GM21390 (cell line): ENCODE measurements at regions not wholly inside any gene's neighbourhood (a gene's known extent, or its start where the extent isn't known, plus 50 kb on each side); places are given as distances from the start of the nearest gene placed in this dataset.

Experiments
- ATAC-seq: cut with Tn5 transposase; IDR thresholded peaks from one replicate; pipeline ENCODE4 v1.9.1; 2021; ENCODE audit not compliant: unreplicated experiment

DNA sequence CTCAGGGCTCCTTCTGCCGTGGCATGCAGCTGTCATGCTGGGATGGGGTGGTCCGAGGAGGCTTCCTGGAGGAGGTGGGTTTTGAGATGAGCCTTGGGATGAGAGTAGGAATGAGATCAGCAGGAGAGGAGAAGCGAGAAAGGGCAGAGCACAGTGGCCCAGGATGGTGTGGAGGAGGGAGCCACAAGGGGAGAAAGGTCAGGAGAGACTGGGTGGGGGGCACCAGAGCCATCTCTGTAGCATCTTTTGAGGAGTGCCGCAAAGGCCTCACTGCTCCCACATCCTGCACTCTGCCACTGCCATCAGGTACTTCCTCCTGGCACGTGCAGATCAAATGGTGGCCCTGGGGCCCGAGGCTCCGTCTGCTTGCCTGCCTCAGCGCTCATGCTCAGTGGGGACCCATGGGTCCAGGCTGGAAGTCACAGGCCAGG lies 150.2 kb downstream of the MACROH2A1 start:
- ATAC-seq = no peak

DNA sequence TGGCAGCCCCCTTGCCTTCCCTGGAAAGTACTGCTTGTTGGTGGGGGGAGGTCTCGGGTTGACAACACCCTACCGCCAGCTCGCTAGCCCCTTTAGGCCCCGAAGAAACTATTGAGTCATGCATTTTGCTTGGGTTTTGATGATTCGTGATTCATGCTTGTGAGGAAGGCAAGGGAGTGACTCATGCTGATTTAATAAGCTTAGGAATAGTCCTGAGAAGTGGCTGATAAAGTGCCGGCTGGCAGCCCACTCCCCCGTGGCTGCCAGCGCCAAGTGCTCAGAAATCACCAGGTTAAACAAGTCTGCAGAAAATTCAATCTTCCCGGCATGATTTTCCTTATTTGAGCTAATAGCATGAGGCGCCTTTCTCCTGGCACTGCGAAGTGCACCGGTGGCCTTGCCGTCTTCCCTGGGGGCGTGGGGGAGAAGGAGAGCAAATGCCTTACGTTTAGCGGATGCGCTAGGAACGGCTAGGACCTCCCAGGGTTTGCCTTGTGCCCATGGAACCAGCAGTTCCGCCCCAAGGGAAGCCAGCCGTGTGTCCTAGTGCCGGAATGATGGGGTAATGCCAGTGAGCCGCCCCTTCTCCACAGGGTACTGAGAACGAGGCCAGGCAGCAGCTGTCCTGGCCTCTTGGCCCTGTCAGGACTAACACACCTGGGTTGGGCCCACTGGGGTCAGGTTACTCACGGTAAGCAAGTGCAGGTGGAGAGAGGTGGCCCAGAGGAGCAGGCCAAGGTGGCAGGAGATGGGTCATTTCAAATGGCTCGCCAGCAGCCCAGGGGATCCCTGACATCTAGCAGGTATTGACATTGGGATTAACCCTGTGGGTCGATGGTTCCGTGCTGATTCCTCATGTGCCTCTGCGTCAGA lies 151.9 kb downstream of the MACROH2A1 start:
- no peak for ATAC-seq

DNA sequence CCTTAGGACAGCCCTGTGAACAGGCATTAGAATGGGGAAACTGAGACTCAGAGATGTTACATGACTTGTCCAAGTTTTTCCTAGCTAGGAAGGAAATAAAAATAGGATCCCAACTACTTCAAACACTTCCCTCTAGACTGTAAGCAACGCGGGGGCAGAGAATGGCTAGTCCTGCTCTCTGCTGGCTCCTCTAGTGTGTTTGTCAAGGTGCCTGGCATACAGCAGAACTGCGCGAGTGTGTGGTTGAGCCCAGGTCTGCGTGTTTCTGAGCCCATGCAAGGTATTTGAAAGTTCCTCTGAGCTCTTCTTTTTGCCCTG lies 152.5 kb downstream of the MACROH2A1 start:
- no peak for ATAC-seq

DNA sequence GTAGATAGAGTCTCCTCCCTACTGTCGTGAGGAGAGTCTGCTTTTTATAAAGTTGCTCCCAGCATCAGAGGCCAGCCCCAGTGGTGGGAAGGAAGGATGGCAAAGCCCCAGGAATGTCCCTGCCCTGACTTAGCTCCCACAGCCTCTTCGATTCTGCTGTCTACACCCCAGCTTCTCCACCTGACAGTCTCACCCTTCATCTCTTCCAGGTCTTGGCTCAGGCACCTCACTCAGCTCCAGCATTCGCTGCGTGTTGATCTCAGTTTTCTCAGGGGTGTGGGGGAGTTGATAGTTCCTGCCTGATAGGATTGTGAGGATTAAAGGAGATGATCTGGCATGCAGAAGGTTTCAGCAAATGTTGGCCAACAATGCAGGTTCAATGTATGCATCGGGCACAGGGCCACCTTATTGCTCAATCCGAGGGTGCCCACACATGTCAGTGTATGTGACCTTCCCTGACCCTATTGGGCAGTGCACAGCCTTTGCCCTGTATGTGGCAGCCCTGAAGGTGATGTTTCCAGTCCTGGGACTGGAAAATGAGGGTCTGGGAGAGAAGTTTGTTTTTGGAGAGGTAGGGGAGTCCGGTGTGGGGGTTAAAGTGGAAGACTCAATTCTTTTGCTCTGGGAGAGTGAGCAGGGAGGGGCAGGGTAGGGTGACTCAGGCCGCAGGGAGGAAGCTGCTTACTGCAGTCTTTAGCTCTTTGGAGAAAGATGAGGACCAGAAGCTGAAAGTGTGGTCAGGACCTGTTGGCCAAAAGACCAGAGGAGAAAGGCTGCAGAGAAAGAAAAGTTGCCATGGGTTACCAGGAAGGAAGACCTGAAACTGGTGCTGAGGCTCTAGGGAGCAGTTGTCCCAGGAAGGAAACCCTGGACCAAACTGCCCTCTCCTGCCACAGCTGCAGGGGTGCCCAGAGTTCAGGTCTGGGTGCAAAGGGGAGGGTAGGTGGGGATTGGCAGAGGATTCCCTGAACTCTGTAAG lies 153.2 kb downstream of the MACROH2A1 start:
- ATAC-seq = no peak

DNA sequence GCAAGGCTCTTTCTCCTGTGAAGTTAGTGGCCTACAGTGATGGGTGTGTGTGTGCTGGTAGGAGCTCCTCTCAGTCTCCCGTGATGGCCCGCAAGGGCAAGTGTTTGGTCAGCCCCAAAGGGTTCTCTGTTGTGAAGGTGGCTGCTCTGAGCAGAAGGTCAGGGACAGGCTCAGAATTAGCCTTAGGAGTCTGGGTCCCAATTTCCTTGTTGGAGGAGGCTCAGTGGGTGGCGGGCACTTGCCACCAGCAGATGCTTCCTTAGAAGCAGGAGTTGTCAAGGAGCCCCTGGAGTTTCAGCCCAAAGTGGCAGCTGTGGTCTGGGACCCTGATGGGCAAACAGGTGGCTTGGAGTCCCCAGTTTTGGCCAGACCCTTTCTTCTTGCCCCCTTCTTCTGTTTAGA lies 154.4 kb downstream of the MACROH2A1 start:
- no peak for ATAC-seq

DNA sequence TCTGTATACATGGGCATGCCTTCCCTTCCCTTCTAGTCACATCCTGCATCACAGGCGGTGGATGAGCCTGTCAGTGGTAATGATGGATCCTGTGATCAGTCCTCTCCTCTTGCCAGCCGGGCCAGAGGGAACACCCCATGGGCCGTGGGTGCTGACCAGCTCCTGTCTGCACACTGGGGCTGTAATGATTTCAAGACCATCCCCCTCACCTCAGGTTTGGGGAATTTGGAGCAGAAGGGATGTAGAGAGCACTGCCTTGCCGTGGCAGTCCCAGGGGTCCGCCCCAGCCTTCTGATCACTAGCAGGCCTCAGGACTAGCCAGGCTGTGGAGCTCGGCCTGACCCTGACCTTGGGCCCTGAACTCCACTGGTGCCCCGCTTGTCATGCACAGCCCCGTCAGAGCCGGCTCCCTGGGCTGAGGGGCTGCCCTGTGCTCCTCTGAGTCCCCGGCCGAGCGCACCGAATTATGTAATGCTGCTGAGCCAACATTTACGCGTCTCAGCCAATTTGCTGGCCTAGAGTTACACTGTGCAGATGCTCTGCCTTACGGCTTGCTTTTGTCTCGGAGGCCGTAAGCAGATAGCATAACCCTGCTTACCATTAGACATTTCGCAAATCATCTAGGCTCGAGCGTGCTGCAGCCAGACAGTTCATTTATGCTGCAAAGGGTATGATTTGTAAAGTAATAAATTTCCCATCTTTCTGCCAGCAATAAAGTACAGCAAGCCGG lies 155.3 kb downstream of the MACROH2A1 start:
- no peak for ATAC-seq

DNA sequence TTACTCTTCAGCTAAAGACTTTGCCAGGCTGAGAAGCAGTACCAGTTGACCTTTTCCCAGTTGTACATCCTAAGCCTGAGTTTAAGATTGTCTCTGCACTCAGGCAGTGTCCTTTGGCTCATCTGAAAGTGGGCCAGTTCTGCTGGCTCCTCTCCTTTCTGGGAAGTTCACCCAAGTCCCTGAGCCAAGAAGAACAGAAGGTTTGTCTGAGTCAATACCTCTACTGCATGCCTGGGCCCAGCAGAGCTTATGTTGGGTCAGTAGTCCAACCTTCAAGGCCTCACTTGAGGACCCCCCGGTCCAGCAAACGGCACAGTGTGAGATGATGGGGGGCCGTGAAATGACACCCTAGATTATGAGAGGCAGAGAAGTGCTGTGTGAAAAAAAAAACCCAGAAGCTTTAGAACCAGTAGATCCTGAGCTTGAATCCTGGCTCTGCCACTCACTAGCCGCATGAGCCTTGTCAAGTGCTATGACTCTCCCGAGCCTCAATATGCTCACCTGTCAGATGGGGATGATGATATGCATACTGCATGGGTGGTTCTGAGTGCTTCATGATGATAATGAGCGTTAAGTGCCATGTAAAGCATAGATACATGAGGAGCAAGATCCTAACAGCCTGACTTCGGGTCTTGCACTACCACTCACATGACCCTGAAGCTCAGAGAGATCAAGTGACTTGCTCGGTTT lies 156.0 kb downstream of the MACROH2A1 start:
- ATAC-seq = no peak

DNA sequence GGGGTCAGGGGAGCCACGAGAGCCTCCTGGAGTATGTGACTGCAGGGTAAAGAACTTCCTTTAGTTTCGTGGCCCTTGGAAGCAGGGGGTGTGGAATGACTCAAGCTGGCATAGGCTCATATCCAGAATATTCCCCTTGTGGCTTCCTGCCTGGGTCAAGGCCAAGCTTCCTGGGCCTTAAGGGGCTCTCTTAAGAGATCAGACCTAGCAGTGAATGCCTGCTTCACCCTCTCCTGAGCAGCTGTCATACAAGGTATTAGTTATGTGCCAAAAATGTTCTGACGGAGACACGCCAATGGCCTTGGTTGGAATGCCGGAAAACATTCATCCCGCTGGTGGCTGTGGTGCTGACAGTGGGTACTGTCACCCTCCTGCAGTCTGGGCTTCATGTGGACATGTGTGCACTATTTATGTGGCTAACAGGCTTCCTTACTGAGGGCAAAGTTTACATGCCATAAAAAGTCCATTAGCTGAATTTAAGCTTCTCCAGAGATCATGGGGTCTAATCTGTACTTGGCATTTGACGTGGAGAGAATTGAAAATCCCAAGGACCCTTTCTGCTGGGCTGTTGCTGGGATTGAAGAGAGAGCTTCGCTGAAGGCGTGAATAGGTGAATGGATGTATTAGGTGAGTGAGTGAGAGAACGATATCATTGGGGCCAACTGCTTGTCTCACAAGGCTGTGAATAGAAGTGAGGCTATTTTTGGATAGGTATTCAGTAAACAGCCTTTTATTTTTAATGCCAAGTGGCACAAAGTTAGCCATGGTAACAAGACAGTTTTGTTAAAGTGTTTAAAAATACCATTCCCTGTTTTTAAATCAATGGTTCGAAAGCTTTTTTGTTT lies 156.8 kb downstream of the MACROH2A1 start:
- no peak for ATAC-seq

DNA sequence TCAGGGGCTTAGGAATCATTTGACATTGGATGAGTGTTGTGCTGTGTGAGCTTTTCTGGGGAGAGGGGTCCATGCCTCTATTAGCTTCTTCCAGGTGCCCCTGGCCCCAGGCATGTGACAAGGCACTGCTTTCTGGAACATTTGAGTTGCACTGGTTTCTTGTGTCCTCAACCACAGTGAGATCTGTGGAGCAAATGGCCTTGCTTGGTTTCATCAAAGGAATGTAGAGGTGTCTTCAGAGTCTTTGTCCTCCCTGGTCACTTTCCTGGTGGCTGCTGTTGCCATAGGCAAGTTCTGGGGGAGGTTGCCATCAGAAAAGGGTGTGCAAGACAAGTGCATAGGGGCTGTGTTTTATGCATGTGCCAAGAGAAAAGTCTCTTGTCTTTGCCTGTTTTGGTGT lies 157.5 kb downstream of the MACROH2A1 start:
- ATAC-seq = no peak

DNA sequence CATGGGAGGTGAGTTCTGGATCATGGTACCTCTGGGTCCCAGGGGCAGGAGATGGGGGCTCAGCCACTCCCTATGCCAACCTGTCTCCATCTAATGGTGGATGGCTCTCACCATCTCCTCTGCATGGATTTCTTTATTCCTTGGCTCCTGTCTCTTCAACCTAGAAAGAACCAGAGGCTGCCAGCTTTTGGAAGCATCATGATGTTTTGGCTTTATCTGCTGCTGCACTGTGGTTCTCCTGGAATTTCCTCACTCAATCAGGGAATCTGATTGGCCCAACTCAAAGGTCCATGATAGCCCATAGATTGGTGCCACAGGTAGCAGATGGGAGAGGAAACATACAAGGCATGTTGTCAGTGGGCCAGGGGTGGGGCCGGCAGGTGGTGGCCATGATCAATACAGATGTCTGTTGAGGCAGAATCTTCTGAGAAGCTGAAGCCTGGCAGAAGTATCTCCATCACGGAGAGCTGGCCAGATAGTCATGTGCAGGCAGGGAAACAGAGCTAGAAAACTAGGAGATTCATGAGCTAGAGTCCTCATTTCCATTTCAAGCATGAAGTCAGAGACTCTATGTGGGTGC lies 158.2 kb downstream of the MACROH2A1 start:
- ATAC-seq = no peak

DNA sequence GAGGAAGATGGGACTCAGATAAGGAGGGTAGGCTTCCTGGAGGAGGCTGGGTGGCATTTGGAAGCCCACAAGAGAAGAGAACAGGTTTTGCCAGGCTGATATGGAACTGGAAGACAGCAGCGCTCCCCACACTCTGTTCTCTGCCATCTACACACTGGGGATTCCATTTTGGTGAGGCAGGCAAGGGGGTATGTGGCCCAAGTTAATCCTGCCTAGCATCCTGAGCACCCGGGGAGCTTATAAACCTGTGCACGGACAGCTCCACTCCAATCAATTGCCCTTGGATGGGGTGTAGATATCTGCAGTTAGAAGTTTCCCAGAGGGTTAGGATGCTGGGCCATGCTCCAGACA lies 158.8 kb downstream of the MACROH2A1 start:
- no peak for ATAC-seq

DNA sequence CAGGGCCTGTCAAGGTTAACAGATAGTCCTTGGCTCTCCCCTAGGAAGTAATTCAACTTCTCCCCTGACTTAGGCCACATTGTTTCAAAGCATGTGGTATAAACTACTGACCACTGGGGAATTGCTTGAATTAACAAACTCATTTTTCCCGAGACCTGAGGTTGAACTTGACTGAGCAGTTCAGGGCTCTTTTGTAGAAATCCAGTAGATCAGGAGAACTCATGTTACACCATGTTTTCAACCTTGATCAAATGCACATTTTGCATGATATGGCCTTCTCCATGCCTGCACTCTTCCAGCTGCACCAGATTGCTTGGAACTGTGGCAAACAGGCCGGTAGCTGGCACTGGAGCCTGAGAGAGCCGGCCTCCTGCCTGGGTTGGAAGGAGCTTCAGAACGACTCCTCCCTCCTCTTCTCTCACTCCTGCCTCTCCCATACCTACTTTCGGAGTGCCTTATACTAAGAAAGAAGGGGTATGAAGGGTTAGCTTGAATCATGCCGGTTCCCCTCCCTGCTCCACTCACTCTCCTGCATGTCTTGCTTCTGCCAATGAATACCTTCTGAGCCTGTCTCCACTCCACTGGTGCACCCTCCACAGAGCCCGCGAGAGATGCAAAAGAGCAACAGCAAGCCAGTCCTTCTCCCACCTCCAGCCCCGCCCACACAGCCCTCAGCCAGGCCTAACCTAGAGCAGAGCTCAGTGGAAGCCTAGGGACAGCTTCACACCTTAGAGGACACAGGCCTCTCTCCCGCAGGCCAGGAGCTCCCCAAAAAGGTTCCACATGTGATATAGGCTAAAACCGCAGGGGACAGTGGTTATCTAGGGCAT lies 159.4 kb downstream of the MACROH2A1 start:
- no peak for ATAC-seq

DNA sequence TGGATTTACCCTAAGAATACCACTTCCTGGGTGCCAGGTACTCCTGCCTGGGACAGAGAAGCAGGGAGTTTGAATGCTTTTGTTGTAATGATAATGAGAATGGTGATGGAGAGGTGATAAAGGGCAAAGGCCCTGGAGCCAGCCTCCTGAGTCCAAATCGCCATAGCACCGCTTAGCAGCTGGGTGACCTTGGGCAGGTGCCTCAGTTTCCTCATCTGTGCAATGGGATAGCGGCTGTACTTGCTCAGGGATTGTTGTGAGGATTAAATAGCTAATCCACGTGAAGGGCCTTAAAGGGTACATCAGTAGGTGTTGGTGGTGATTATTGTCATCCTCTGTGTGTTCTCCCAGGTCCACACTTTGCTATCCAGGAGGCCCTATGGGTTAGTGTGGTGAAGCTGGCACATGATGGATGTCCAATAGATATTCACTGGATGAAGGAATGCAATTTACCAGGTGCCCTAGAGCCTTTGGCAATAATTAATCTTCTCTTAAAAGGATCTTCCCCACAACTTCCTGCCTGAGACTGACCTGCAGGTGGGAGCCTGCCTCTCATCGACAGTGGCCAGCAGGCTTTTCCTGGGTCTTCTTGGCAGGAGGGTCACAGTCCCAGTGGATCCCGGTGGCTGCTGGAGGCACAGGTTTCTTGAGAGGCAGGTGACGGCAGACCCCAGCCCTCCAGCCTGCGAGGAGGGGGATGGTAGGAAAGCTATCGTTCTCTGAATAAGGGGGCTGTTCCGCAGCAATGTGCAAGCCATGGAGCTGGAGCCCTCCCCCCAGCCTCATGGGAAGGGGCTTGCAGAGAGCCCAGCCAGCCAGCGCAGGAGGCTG lies 160.2 kb downstream of the MACROH2A1 start:
- no peak for ATAC-seq

DNA sequence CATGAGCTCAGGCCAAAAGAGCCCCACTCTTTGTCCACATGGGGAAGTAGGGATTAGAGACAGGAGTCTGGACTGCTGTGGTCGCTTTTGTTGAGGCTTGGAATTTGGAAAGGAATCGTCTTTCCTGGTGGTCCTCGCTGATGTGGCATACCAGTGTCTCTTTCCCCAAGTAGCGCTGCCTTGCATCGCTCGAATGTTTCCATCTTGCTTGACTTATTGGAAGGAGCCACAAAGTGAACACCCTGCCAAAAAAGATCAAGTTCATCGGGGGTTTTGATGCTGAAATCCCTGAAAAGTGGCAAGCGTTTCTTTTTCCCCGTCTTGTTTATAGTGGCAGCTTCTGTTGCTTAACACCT lies 161.3 kb downstream of the MACROH2A1 start:
- no peak for ATAC-seq

DNA sequence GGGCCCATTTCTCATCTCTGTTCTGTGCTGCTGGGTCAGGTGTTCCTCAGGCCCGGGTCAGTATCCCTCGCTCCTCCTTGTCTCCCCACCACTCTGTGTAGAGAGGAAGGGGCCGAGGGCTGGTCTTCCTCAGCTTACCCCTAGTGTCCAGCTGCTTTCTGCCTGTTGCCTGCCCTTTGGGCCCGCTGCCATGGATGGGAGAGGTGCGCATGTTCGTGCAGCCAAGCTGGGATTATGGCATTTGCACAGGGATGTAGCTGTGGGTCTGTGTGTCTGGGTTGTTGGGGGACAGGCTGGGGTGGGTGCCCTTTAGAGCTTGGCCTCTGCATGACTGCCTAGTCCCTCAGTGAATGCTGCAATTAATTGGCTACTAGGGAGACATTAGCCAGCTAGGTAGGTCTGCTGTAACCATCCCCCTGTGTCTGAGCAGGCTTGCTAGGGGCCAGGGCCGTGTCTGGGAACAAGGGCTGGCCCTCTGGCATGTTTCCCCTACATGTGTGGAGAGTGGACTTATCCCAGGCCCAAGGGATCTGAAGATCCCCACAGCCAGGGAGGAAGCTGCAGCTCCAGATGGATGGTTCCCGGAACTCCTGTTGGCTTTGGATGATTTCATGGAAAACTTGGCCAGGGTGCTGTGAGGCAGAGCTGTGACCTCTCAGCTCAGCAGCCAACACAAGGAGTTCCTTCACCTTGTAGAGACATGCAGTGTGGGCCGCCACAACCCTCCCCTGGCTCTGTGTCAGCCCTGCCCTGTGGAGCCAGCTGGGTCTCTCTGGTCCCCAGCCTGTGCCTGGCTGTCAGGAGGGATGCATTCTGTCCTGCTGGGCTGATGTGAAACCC lies 161.9 kb downstream of the MACROH2A1 start:
- no peak for ATAC-seq

DNA sequence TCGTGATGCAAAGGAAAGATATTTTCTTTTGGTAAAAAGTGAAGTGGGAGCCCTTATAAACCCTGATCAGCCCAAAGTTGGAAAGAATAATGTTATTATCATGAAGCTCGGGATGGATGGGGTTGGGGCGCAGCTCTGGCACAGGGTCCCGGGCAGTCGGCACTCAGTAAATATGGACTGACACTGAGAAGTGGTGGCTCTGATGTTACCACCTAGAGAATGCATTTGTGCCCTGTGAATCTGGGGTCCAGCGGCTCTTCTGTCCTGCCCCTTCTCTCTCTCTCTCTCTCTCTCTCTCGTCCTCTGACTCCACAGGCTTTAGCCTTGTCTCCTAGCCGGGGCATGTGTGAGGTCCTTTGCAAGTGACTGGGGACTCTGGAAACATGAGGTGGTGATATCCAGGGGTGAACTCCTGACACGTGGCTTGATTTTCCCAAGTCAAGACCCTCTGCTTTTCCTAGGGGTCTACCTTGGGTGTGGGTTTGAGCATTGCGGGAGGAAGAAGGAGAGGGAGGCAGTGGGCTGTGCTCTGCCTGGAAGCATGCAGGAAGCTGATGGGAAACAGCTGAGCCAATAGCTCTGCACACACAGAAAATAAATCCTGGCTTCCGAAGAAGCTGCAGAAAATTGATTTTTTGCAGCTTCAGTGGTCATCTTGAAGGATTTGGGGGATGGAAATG lies 162.7 kb downstream of the MACROH2A1 start:
- ATAC-seq = no peak
